IMR-90 (cell line): ENCODE measurements at regions not wholly inside any gene's neighbourhood (a gene's known extent, or its start where the extent isn't known, plus 50 kb on each side); places are given as distances from the start of the nearest gene placed in this dataset.

Experiments
- ATAC-seq: fragments of 200-7000 bp; cut with Tn5 transposase; 2 replicates; pipeline ENCODE4 v1.9.1; 2020; ENCODE audit warnings: low read depth, mild to moderate bottlenecking, moderate library complexity
- BruUV-seq: library from RNA; stranded (reverse); fragments of 400-500 nt; replicated peaks from 2 replicates; lab custom pipeline; 2021; lab: Mats Ljungman, UMichigan
- CTCF ChIA-PET: fragments of 300-600 bp; formaldehyde crosslinking; extraction: SDS; loops from one replicate; lab custom pipeline; 2021; ENCODE audit warnings: antibody characterized with exemption; lab: Yijun Ruan, JAX
- POLR2A ChIA-PET: fragments of 300-600 bp; sonication (Branson Sonifier 250); formaldehyde crosslinking; loops from one replicate; lab custom pipeline; 2022; ENCODE audit warnings: antibody characterized with exemption; ENCODE audit not compliant: unreplicated experiment; lab: Charles Lee
- DNase-seq: peaks from one replicate; pipeline ENCODE4 v3.0.0; 2013
- H2AFZ ChIP-seq: replicated peaks from 2 replicates; pipeline ENCODE3; 2013; ENCODE audit warnings: low read length, mild to moderate bottlenecking; ENCODE audit not compliant: poor library complexity
- H2AK5ac ChIP-seq: 2 replicates; pipeline ENCODE4 v1.6.1; 2013; ENCODE audit warnings: low read depth, low read length, inconsistent platforms
- H2AK9ac ChIP-seq: replicated peaks from 2 replicates; pipeline ENCODE3; 2013; ENCODE audit warnings: mild to moderate bottlenecking, low read depth, low read length, moderate library complexity; ENCODE audit not compliant: poor library complexity
- H2BK120ac ChIP-seq: 2 replicates; pipeline ENCODE4 v1.6.1; 2013; ENCODE audit warnings: low read depth, low read length, inconsistent platforms
- H2BK15ac ChIP-seq: 3 replicates; pipeline ENCODE4 v1.6.1; 2013; ENCODE audit warnings: low read depth, low read length, inconsistent platforms
- H2BK20ac ChIP-seq: 2 replicates; pipeline ENCODE4 v1.6.1; 2013; ENCODE audit warnings: low read depth, mild to moderate bottlenecking, inconsistent platforms, low read length, moderate library complexity
- H2BK5ac ChIP-seq: 2 replicates; pipeline ENCODE4 v1.6.1; 2013; ENCODE audit warnings: mild to moderate bottlenecking, low read depth, low read length, inconsistent platforms; ENCODE audit not compliant: poor library complexity, severe bottlenecking
- H3K14ac ChIP-seq: replicated peaks from 2 replicates; pipeline ENCODE4 v1.6.1; 2013; ENCODE audit warnings: low read depth, low read length, inconsistent platforms
- H3K18ac ChIP-seq: 2 replicates; pipeline ENCODE4 v1.6.1; 2013; ENCODE audit warnings: low read depth, low read length, control low read depth
- H3K23ac ChIP-seq: 2 replicates; pipeline ENCODE4 v1.6.1; 2013; ENCODE audit warnings: low read depth, low read length, inconsistent platforms
- H3K27ac ChIP-seq: 2 replicates; pipeline ENCODE4 v1.5.1; 2013; ENCODE audit warnings: mild to moderate bottlenecking, control low read depth, low read length; ENCODE audit not compliant: insufficient read depth
- H3K27me3 ChIP-seq: 2 replicates; pipeline ENCODE4 v1.6.1; 2013; ENCODE audit warnings: low read length; ENCODE audit not compliant: control insufficient read depth, insufficient read depth
- H3K36me3 ChIP-seq: 2 replicates; pipeline ENCODE4 v1.6.1; 2013; ENCODE audit warnings: low read length, mixed read lengths; ENCODE audit not compliant: control insufficient read depth, insufficient read depth
- H3K4ac ChIP-seq: 2 replicates; pipeline ENCODE4 v1.6.1; 2013; ENCODE audit warnings: low read depth, low read length, inconsistent platforms
- H3K4me1 ChIP-seq: 2 replicates; pipeline ENCODE4 v1.6.1; 2013; ENCODE audit warnings: low read length, mixed read lengths; ENCODE audit not compliant: control insufficient read depth, insufficient read depth
- H3K4me2 ChIP-seq: 2 replicates; pipeline ENCODE4 v1.6.1; 2013; ENCODE audit warnings: low read depth, mild to moderate bottlenecking, control low read depth, low read length, moderate library complexity
- H3K4me3 ChIP-seq: 2 replicates; pipeline ENCODE4 v1.5.1; 2013; ENCODE audit warnings: low read depth, mild to moderate bottlenecking, control low read depth, low read length, moderate library complexity; ENCODE audit not compliant: insufficient read depth
- H3K56ac ChIP-seq: 2 replicates; pipeline ENCODE4 v1.6.1; 2013; ENCODE audit warnings: low read length, inconsistent platforms; ENCODE audit not compliant: insufficient read depth; ENCODE audit errors: extremely low read depth
- H3K79me1 ChIP-seq, 2 experiments: 2 replicates each; pipeline ENCODE4 v1.6.1; 2013; ENCODE audit warnings: low read length in 2 of 2, inconsistent platforms in 1 of 2, low read depth in 1 of 2
- H3K9ac ChIP-seq: 2 replicates; pipeline ENCODE4 v1.6.1; 2013; ENCODE audit warnings: low read depth, low read length, control low read depth
- H3K9me1 ChIP-seq: 2 replicates; pipeline ENCODE4 v1.6.1; 2013; ENCODE audit warnings: low read length, inconsistent platforms; ENCODE audit not compliant: insufficient read depth
- H3K9me3 ChIP-seq: 2 replicates; pipeline ENCODE4 v1.6.1; 2013; ENCODE audit warnings: low read length; ENCODE audit not compliant: control insufficient read depth, insufficient read depth
- H4K20me1 ChIP-seq: 2 replicates; pipeline ENCODE4 v1.6.1; 2013; ENCODE audit warnings: low read length, inconsistent platforms; ENCODE audit not compliant: insufficient read depth
- H4K5ac ChIP-seq: 2 replicates; pipeline ENCODE4 v1.6.1; 2013; ENCODE audit warnings: mild to moderate bottlenecking, low read depth, low read length, control low read depth
- H4K8ac ChIP-seq, 2 experiments: 2 replicates each; pipeline ENCODE4 v1.6.1; 2013; ENCODE audit warnings: low read depth in 2 of 2, low read length in 2 of 2, control low read depth in 1 of 2, inconsistent platforms in 1 of 2
- H4K91ac ChIP-seq: 2 replicates; pipeline ENCODE4 v1.6.1; 2013; ENCODE audit warnings: low read depth, low read length, inconsistent platforms; ENCODE audit not compliant: insufficient read depth
- CEBPB ChIP-seq: IDR thresholded peaks from 2 replicates; pipeline ENCODE4 v1.6.1; 2012; ENCODE audit warnings: low read depth, low read length, improper control_type of control experiment
- CHD1 ChIP-seq: IDR thresholded peaks from 2 replicates; pipeline ENCODE4 v1.6.1; 2012; ENCODE audit warnings: low read depth, low read length, improper control_type of control experiment
- FOS ChIP-seq: fragments of 150-350 bp; IDR thresholded peaks from 2 replicates; pipeline ENCODE4 v1.6.1; 2016; ENCODE audit warnings: low read depth, low read length
- MAZ ChIP-seq: IDR thresholded peaks from 2 replicates; pipeline ENCODE4 v1.6.1; 2012; ENCODE audit warnings: low read depth, mild to moderate bottlenecking, low read length, improper control_type of control experiment, moderate library complexity, borderline replicate concordance
- MXI1 ChIP-seq: IDR thresholded peaks from 2 replicates; pipeline ENCODE4 v1.6.1; 2012; ENCODE audit warnings: low read depth, mild to moderate bottlenecking, low read length, moderate library complexity, borderline replicate concordance
- NFE2L2 ChIP-seq: fragments of 150-350 bp; IDR thresholded peaks from 2 replicates; pipeline ENCODE4 v1.6.1; 2016; ENCODE audit warnings: low read depth, mild to moderate bottlenecking, low read length
- RAD21 ChIP-seq: IDR thresholded peaks from 2 replicates; pipeline ENCODE4 v1.6.1; 2012; ENCODE audit warnings: low read length, improper control_type of control experiment
- RCOR1 ChIP-seq: IDR thresholded peaks from 2 replicates; pipeline ENCODE4 v1.6.1; 2012; ENCODE audit warnings: mild to moderate bottlenecking, low read length, improper control_type of control experiment; ENCODE audit not compliant: insufficient replicate concordance
- SMC3 ChIP-seq: fragments of 150-350 bp; IDR thresholded peaks from 2 replicates; pipeline ENCODE4 v1.6.1; 2016; ENCODE audit warnings: low read depth, mild to moderate bottlenecking, antibody characterized with exemption, low read length, moderate library complexity
- WGBS, 2 experiments: methylation state at CpG; one replicate each; pipeline versions ENCODE4 v1.1.5 to v1.1.7; 2013; ENCODE audit warnings: missing lambda C conversion rate in 2 of 2; ENCODE audit not compliant: insufficient read length in 1 of 2; ENCODE audit errors: extremely low coverage in 2 of 2; 5-methylcytosine and 5-hydroxymethylcytosine counted together
- dilution Hi-C: fragments of 300-500 bp; cut with HindIII; formaldehyde crosslinking; loops from one replicate; pipeline ENCODE4 v1.14.3; 2018; ENCODE audit warnings: low sequenced_read_pairs; ENCODE audit not compliant: unreplicated experiment
- in situ Hi-C: fragments of 300-500 bp; cut with MboI; formaldehyde crosslinking; loops from 3 replicates; pipeline ENCODE4 v1.14.3; 2019; ENCODE audit warnings: low sequenced_read_pairs, inconsistent platforms, mixed read lengths
- intact Hi-C: fragments of 100-400 bp; cut with micrococcal nuclease; formaldehyde crosslinking; loops from 2 replicates; pipeline ENCODE4 v1.10.0; 2022
- TF ChIP-seq, protein P1 (sequence below): conservative IDR thresholded peaks from 2 replicates; pipeline ENCODE4 v1.5.1; 2012; ENCODE audit warnings: mild to moderate bottlenecking, low read depth, low read length, improper control_type of control experiment
- TF ChIP-seq, protein P2 (sequence below): fragments of 150-350 bp; IDR thresholded peaks from 2 replicates; pipeline ENCODE4 v1.6.1; 2017; ENCODE audit warnings: mild to moderate bottlenecking, antibody characterized with exemption, low read length, low read depth
- TF ChIP-seq, protein P3 (sequence below): fragments of 150-350 bp; IDR thresholded peaks from 2 replicates; pipeline ENCODE4 v1.6.1; 2016; ENCODE audit warnings: low read depth, mild to moderate bottlenecking, low read length, moderate library complexity, borderline replicate concordance

DNA sequence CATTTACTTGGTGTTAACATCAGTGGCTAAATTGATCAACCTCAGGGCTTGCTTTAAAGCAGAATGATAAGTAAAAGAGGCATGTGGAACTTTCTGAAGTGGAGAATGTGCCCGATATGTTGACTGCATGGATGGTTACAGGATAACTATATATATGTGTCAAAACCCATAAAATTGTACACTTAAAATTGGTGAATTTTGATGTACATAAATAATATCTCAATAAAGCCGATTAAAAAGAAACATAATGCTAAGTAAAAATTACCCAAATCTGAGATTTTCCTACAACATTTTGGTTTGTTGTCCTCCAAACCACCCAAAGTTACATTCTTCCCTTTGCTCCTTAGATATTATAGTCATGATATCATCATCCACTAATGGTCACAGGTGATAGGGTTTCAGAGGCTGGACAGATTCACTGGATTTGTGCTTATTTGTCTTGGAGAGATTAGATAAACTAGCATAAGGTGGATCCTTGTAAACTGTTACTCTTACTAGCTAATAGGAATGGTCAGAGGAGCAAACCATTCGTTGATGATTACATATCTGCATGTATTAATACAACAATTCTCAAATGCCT, 119.7 kb upstream of the RPS23 start:
- H3K9ac ChIP-seq: no peak overlapping the region
- no TSS peak for BruUV-seq
- H2BK15ac ChIP-seq: no peak overlapping the region
- no peaks in the 10 kb centered on the region for H3K9me3 ChIP-seq
- dilution Hi-C loops: no loop called here
- no peak overlapping the region for H2AFZ ChIP-seq
- no peak overlapping the region for H2AK9ac ChIP-seq
- no peak overlapping the region for H3K14ac ChIP-seq
- peak overlapping the region; percentile 33; the same call in 1 of the 2 replicates for H2AK5ac ChIP-seq
- ChIA-PET POLR2A (interaction anchor here (0.6 kb wide), 1 partner anchor 241 kb away, joined by 7 read pairs; no protein-coding TSS in a partner anchor), CTCF (no interaction called here)
- no peak overlapping the region for H4K91ac ChIP-seq
- H4K20me1 ChIP-seq: no peaks in the 10 kb centered on the region
- intact Hi-C loops: no loop called here
- H3K9me1 ChIP-seq: no peaks in the 10 kb centered on the region
- no peaks in the 10 kb centered on the region for H3K27me3 ChIP-seq
- no peak overlapping the region for H3K4me3 ChIP-seq
- peak overlapping the region; percentile 44; the same call in 1 of the 2 replicates for H2BK20ac ChIP-seq
- no peak overlapping the region for H3K4ac ChIP-seq
- H4K5ac ChIP-seq: peak overlapping the region; percentile 92; the same call in 1 of the 2 replicates
- TF ChIP-seq RAD21 (no peak), CHD1 (no peak), SMC3 (no peak), FOS (no peak), NFE2L2 (no peak), RCOR1 (no peak), MAZ (no peak), CEBPB (no peak), MXI1 (no peak)
- TF ChIP-seq, protein P1, sequence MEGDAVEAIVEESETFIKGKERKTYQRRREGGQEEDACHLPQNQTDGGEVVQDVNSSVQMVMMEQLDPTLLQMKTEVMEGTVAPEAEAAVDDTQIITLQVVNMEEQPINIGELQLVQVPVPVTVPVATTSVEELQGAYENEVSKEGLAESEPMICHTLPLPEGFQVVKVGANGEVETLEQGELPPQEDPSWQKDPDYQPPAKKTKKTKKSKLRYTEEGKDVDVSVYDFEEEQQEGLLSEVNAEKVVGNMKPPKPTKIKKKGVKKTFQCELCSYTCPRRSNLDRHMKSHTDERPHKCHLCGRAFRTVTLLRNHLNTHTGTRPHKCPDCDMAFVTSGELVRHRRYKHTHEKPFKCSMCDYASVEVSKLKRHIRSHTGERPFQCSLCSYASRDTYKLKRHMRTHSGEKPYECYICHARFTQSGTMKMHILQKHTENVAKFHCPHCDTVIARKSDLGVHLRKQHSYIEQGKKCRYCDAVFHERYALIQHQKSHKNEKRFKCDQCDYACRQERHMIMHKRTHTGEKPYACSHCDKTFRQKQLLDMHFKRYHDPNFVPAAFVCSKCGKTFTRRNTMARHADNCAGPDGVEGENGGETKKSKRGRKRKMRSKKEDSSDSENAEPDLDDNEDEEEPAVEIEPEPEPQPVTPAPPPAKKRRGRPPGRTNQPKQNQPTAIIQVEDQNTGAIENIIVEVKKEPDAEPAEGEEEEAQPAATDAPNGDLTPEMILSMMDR: no peak
- TF ChIP-seq, protein P2, sequence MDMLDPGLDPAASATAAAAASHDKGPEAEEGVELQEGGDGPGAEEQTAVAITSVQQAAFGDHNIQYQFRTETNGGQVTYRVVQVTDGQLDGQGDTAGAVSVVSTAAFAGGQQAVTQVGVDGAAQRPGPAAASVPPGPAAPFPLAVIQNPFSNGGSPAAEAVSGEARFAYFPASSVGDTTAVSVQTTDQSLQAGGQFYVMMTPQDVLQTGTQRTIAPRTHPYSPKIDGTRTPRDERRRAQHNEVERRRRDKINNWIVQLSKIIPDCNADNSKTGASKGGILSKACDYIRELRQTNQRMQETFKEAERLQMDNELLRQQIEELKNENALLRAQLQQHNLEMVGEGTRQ: no peak
- TF ChIP-seq, protein P3, sequence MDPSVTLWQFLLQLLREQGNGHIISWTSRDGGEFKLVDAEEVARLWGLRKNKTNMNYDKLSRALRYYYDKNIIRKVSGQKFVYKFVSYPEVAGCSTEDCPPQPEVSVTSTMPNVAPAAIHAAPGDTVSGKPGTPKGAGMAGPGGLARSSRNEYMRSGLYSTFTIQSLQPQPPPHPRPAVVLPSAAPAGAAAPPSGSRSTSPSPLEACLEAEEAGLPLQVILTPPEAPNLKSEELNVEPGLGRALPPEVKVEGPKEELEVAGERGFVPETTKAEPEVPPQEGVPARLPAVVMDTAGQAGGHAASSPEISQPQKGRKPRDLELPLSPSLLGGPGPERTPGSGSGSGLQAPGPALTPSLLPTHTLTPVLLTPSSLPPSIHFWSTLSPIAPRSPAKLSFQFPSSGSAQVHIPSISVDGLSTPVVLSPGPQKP: no peak
- no peak overlapping the region for H3K23ac ChIP-seq
- H2BK120ac ChIP-seq: peak overlapping the region; percentile 52; the same call in 1 of the 2 replicates
- in situ Hi-C loops: no loop called here
- H3K27ac ChIP-seq: no peak overlapping the region
- ATAC-seq (no peak), DNase-seq (peak; percentile 62)
- peaks cover 4% of the 10 kb centered on the region; the same call in 1 of the 2 replicates for H3K4me1 ChIP-seq
- no peaks in the 10 kb centered on the region for H3K36me3 ChIP-seq
- no peak overlapping the region; the same call in 1 of the 2 replicates for H3K4me2 ChIP-seq
- peak overlapping the region in 1 of 2 experiments; percentile 54; a peak in 2 of 4 replicates for H4K8ac ChIP-seq
- H3K56ac ChIP-seq: no peak overlapping the region
- no CpG with 5 or more reads among the region's 3 CpGs for WGBS, 2 experiments
- H2BK5ac ChIP-seq: peak overlapping the region; percentile 88
- peak overlapping the region; percentile 97; the same call in 1 of the 2 replicates for H3K18ac ChIP-seq
- no peaks in the 10 kb centered on the region for H3K79me1 ChIP-seq
